Prostate gland (tissue), 2 donors: ENCODE measurements at regions not wholly inside any gene's neighbourhood (a gene's known extent, or its start where the extent isn't known, plus 50 kb on each side); places are given as distances from the start of the nearest gene placed in this dataset.
"Not testable (repeated sequence)": the region's sequence is repeated elsewhere in the genome, so short reads cannot be mapped to it uniquely, and the experiment has no call there.

Experiments
- DNase-seq: peaks from one replicate; pipeline ENCODE4 v3.0.0-alpha.2; 2019; ENCODE audit warnings: low spot score
- H3K27ac ChIP-seq, 2 donors: fragments of 200-600 bp; sonication (generic); 2 replicates each; pipeline ENCODE4 v1.5.1; 2017 to 2019
- H3K27me3 ChIP-seq: fragments of 200-600 bp; sonication (generic); replicated peaks from 2 replicates; pipeline ENCODE4 v1.5.1; 2019; ENCODE audit not compliant: insufficient read depth
- H3K36me3 ChIP-seq, 2 donors: fragments of 200-600 bp; sonication (generic); 1 replicate in 1 of 2; 2 replicates in 1 of 2; pipeline versions ENCODE4 v1.5.1 to v1.8.1; 2017 to 2019
- H3K4me1 ChIP-seq: fragments of 200-600 bp; sonication (generic); replicated peaks from 2 replicates; pipeline ENCODE4 v1.5.1; 2019
- H3K4me3 ChIP-seq, 2 donors: fragments of 200-600 bp; sonication (generic); 2 replicates each; pipeline ENCODE4 v1.5.1; 2017 to 2019
- H3K9me3 ChIP-seq: fragments of 200-600 bp; sonication (generic); 2 replicates; pipeline ENCODE4 v1.5.1; 2017
- POLR2A ChIP-seq: fragments of 450-650 bp; IDR thresholded peaks from one replicate; pipeline ENCODE4 v1.6.1; 2016; ENCODE audit warnings: antibody characterized with exemption, mild to moderate bottlenecking
- POLR2AphosphoS5 ChIP-seq: sonication (generic); formaldehyde crosslinking; IDR thresholded peaks from one replicate; pipeline ENCODE4 v1.6.1; 2017; ENCODE audit warnings: antibody characterized with exemption
- WGBS: methylation state at CpG from one replicate; pipeline ENCODE4 v1.1.5; 2018; 5-methylcytosine and 5-hydroxymethylcytosine counted together
- intact Hi-C: fragments of 100-400 bp; cut with DNase I; formaldehyde crosslinking; loops from one replicate; pipeline ENCODE4 v1.14.2; 2022
- TF ChIP-seq, protein P1 (sequence below), 4 experiments: fragments of 200-600 bp in 2 of 4; fragments of 450-650 bp in 2 of 4; sonication (generic) in 2 of 4; IDR thresholded peaks; 1 replicate in 3 of 4; 2 replicates in 1 of 4; pipeline ENCODE4 v1.5.1; 2016 to 2019; ENCODE audit warnings: antibody characterized with exemption in 4 of 4, mild to moderate bottlenecking in 2 of 4, moderate library complexity in 2 of 4

DNA sequence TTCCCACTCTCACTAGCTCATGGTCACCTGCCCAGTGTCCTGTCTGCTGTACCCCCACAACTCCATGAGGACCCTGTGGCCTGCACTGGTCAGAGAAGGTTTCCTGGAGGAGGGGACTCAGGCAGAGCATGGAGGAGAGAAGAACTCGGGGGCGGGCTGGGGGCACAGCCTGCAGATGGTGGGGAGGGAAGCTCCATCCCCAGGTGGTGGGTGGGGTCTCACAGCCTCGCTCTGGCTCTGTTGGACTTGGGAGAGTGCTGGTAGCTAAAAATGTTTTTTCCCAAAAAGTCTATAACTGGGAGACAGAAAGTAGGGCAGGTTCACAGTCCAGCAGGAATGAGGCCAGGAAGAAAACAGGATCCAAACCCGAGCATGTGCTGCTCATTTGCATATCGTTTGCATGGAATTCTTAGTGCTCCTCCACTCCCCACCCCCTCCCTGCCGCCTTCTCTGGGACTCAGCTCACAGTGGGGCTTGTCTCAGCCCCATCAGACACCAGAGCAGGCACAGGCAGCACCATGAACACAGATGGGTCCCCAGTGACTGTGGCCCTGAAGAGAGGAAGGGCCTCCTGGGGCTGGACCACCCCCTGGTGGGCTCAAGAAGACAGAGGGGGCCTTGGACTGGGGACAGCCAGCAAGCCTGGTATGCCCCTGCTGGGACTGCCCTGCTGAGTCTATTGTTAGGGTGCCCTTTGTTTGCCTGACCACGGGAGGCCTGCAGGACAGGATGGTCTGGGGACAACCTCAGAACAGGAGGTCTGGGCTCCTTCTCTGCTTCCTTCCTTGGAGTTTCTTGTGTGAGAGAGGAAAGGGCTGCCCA is 67.0 kb upstream of the SFSWAP start:
- H3K4me1 ChIP-seq = no peaks in the 10 kb centered on the region
- WGBS = 49% methylated on average over 7 of the region's 7 CpGs
- no peak for DNase-seq
- intact Hi-C loops = loop anchor here (5.0 kb wide), 1 partner anchor 332 kb away; no protein-coding TSS in a partner anchor
- no peak for TF ChIP-seq POLR2AphosphoS5
- TF ChIP-seq POLR2A = no peak
- TF ChIP-seq, protein P1, sequence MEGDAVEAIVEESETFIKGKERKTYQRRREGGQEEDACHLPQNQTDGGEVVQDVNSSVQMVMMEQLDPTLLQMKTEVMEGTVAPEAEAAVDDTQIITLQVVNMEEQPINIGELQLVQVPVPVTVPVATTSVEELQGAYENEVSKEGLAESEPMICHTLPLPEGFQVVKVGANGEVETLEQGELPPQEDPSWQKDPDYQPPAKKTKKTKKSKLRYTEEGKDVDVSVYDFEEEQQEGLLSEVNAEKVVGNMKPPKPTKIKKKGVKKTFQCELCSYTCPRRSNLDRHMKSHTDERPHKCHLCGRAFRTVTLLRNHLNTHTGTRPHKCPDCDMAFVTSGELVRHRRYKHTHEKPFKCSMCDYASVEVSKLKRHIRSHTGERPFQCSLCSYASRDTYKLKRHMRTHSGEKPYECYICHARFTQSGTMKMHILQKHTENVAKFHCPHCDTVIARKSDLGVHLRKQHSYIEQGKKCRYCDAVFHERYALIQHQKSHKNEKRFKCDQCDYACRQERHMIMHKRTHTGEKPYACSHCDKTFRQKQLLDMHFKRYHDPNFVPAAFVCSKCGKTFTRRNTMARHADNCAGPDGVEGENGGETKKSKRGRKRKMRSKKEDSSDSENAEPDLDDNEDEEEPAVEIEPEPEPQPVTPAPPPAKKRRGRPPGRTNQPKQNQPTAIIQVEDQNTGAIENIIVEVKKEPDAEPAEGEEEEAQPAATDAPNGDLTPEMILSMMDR (IDR thresholded peaks at IDR 0.05) = no peak
- H3K36me3 ChIP-seq = no peaks in the 10 kb centered on the region
- H3K27me3 ChIP-seq = peaks cover 6% of the 10 kb centered on the region
- no peak overlapping the region for H3K4me3 ChIP-seq
- no peaks in the 10 kb centered on the region for H3K9me3 ChIP-seq
- H3K27ac ChIP-seq = no peak overlapping the region

GRCh38 chr12:131644481-131644880 is 66.4 kb upstream of the SFSWAP start:
- intact Hi-C loops = loop anchor here (5.0 kb wide), 1 partner anchor 332 kb away; no protein-coding TSS in a partner anchor
- TF ChIP-seq POLR2AphosphoS5 (no peak), POLR2A (no peak)
- TF ChIP-seq, protein P1 (IDR thresholded peaks at IDR 0.05) = no peak
- peaks cover 3% of the 10 kb centered on the region for H3K27me3 ChIP-seq
- H3K9me3 ChIP-seq = no peaks in the 10 kb centered on the region
- 78% methylated on average over 1 of the region's 1 CpG for WGBS
- H3K4me1 ChIP-seq = no peaks in the 10 kb centered on the region
- no peak for DNase-seq
- H3K4me3 ChIP-seq = no peak overlapping the region
- H3K27ac ChIP-seq = no peak overlapping the region
- no peaks in the 10 kb centered on the region for H3K36me3 ChIP-seq

GRCh38 chr12:131644917-131645316 is 66.0 kb upstream of the SFSWAP start:
- not testable (repeated sequence) for H3K4me1 ChIP-seq, H3K36me3 ChIP-seq, H3K27me3 ChIP-seq, H3K27ac ChIP-seq, H3K9me3 ChIP-seq, DNase-seq, H3K4me3 ChIP-seq
- intact Hi-C loops = loop anchor here (5.0 kb wide), 1 partner anchor 333 kb away; no protein-coding TSS in a partner anchor
- WGBS = 67% methylated on average over 9 of the region's 9 CpGs

- intact Hi-C loops, H3K36me3 ChIP-seq, H3K9me3 ChIP-seq, DNase-seq, H3K27me3 ChIP-seq, H3K27ac ChIP-seq, H3K4me3 ChIP-seq, H3K4me1 ChIP-seq: not testable (repeated sequence)
- 32% methylated on average over 12 of the region's 13 CpGs for WGBS
Measured at GRCh38 chr12:131645557-131645956, 65.3 kb upstream of the SFSWAP start.

DNA sequence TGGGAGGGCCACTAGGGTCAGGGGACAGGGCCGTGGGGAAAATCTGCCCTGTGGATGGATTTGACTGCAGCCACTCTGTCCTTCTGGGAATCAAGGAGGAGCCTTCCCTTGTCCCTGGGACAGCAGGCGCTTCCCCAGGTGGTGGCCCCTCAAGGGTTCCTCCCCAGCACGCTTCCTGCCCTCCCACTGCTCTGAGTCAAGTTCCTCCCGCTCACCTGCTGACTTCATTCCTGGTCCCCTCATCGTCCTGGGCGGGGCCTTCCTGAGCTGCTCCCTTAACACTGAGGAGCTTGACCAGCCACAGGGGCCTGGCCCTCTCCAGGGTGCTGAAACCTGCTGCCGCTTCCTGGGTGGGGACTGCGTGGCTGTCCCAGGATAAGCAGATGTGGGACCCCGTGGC is 64.4 kb upstream of the SFSWAP start:
- intact Hi-C loops, H3K36me3 ChIP-seq, H3K9me3 ChIP-seq, H3K4me3 ChIP-seq, H3K27ac ChIP-seq, H3K27me3 ChIP-seq, H3K4me1 ChIP-seq, DNase-seq: not testable (repeated sequence)
- 15% methylated on average over 4 of the region's 9 CpGs for WGBS

- H3K27ac ChIP-seq = no peak overlapping the region
- WGBS = 92% methylated on average over 4 of the region's 4 CpGs
- intact Hi-C loops = no loop called here
- DNase-seq = no peak
- H3K4me3 ChIP-seq = no peak overlapping the region
- H3K4me1 ChIP-seq = no peaks in the 10 kb centered on the region
- H3K9me3 ChIP-seq = no peaks in the 10 kb centered on the region
- H3K27me3 ChIP-seq = peaks cover 2% of the 10 kb centered on the region
- H3K36me3 ChIP-seq = no peaks in the 10 kb centered on the region
- TF ChIP-seq POLR2A (no peak), POLR2AphosphoS5 (no peak)
- TF ChIP-seq, protein P1 (IDR thresholded peaks at IDR 0.05) = no peak
Measured at GRCh38 chr12:131647667-131648066, 63.2 kb upstream of the SFSWAP start.

DNA sequence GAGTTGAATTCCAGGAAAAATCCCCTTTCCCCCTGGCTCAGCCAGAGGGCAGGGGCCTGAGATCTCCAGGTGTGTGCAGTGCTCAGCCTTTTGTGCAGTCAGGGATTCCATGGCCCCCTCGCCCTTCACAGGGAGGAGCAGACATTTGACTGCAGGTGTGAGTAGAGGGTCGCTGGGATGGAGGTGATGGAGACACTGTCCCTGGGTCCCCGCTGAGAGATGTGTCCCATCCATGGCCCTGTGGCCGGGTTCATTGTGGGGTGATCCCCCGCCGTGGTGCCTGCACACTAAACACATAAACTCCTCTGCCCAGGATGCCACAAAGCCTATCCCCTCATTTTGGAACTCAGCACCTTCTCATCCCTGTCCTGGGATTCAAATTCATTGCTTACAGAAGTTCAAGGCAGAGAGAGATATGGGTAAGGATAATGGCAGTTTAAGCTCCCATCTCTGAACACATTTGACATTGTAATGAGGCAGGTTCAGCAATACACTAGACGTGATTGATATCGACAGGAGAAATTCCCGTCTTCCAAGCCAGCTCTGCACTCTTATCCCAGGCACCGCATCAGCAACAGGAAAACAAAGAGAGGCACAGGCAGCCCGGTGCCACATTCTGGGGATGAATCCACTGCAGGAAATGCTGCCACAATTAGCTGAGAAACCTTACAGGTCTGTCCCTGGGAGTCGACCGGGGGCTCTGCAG is 55.3 kb upstream of the SFSWAP start:
- DNase-seq, H3K27ac ChIP-seq, H3K4me3 ChIP-seq, H3K9me3 ChIP-seq, H3K36me3 ChIP-seq, intact Hi-C loops, H3K27me3 ChIP-seq, H3K4me1 ChIP-seq: not testable (repeated sequence)
- 86% methylated on average over 6 of the region's 13 CpGs for WGBS

DNA sequence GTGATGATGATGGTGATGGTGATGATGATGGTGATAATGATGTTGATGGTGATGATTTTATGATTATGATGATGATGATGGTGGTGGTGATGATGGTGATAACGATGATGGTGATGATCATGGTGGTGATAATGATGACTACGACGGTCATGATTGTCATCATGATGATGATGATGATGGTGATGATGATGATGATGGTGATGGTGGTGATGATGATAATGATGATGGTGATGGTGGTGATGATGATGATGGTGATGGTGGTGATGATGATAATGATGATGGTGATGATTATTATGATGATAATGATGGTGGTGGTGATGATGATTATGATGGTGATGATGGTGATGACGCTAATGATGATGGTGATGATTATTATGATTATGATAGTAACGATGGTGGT is 54.1 kb upstream of the SFSWAP start:
- H3K9me3 ChIP-seq, H3K4me3 ChIP-seq, H3K4me1 ChIP-seq, H3K36me3 ChIP-seq, H3K27ac ChIP-seq, DNase-seq, H3K27me3 ChIP-seq, intact Hi-C loops: not testable (repeated sequence)
- WGBS = 91% methylated on average over 5 of the region's 5 CpGs

- H3K27me3 ChIP-seq, H3K9me3 ChIP-seq, H3K36me3 ChIP-seq, H3K27ac ChIP-seq, H3K4me3 ChIP-seq, intact Hi-C loops, H3K4me1 ChIP-seq, DNase-seq: not testable (repeated sequence)
- 63% methylated on average over 7 of the region's 8 CpGs for WGBS
Measured at GRCh38 chr12:131658605-131659004, 52.3 kb upstream of the SFSWAP start.
